Mesendoderm (in vitro differentiated cells): ENCODE measurements at regions not wholly inside any gene's neighbourhood (a gene's known extent, or its start where the extent isn't known, plus 50 kb on each side); places are given as distances from the start of the nearest gene placed in this dataset.

Experiments
- DNase-seq: peaks from one replicate; pipeline ENCODE4 v3.0.0; 2013
- H2AK5ac ChIP-seq: 2 replicates; pipeline ENCODE4 v1.6.1; 2013; ENCODE audit warnings: low read length, inconsistent platforms
- H2BK120ac ChIP-seq: 2 replicates; pipeline ENCODE4 v1.6.1; 2013; ENCODE audit warnings: low read depth, mild to moderate bottlenecking, low read length, moderate library complexity, mixed read lengths
- H2BK15ac ChIP-seq: replicated peaks from 2 replicates; pipeline ENCODE4 v1.6.1; 2013; ENCODE audit warnings: low read depth, mild to moderate bottlenecking, moderate library complexity
- H2BK5ac ChIP-seq: 2 replicates; pipeline ENCODE4 v1.6.1; 2013; ENCODE audit warnings: low read length, inconsistent platforms
- H3K18ac ChIP-seq: 2 replicates; pipeline ENCODE4 v1.6.1; 2013; ENCODE audit warnings: mild to moderate bottlenecking, low read length, mixed read lengths
- H3K23ac ChIP-seq: one replicate; pipeline ENCODE4 v1.6.1; 2013; ENCODE audit warnings: low read length
- H3K27ac ChIP-seq: 2 replicates; pipeline ENCODE4 v1.5.1; 2013; ENCODE audit warnings: low read depth, mild to moderate bottlenecking, inconsistent platforms, low read length, moderate library complexity
- H3K27me3 ChIP-seq: 2 replicates; pipeline ENCODE4 v1.6.1; 2013; ENCODE audit warnings: low read length, control low read depth, mild to moderate bottlenecking, inconsistent platforms; ENCODE audit not compliant: insufficient read depth, poor library complexity
- H3K36me3 ChIP-seq: 2 replicates; pipeline ENCODE4 v1.6.1; 2013; ENCODE audit warnings: low read length, inconsistent platforms; ENCODE audit not compliant: control insufficient read depth, insufficient read depth
- H3K4ac ChIP-seq: one replicate; pipeline ENCODE4 v1.6.1; 2013; ENCODE audit warnings: low read depth, mild to moderate bottlenecking, low read length, moderate library complexity
- H3K4me1 ChIP-seq: 2 replicates; pipeline ENCODE4 v1.6.1; 2013; ENCODE audit warnings: low read depth, low read length, inconsistent platforms; ENCODE audit not compliant: control insufficient read depth
- H3K4me2 ChIP-seq: 2 replicates; pipeline ENCODE4 v1.6.1; 2013; ENCODE audit warnings: low read length
- H3K4me3 ChIP-seq: 2 replicates; pipeline ENCODE4 v1.5.1; 2013; ENCODE audit warnings: mild to moderate bottlenecking, low read length
- H3K56ac ChIP-seq: one replicate; pipeline ENCODE4 v1.6.1; 2013; ENCODE audit warnings: low read length
- H3K79me1 ChIP-seq: 2 replicates; pipeline ENCODE4 v1.6.1; 2013; ENCODE audit warnings: low read length, inconsistent platforms
- H3K79me2 ChIP-seq: 2 replicates; pipeline ENCODE4 v1.6.1; 2013; ENCODE audit warnings: mild to moderate bottlenecking, low read length; ENCODE audit not compliant: control insufficient read depth, insufficient read depth
- H3K9ac ChIP-seq: 2 replicates; pipeline ENCODE4 v1.6.1; 2013; ENCODE audit warnings: low read length, inconsistent platforms
- H4K5ac ChIP-seq: one replicate; pipeline ENCODE4 v1.6.1; 2013; ENCODE audit warnings: low read length
- H4K8ac ChIP-seq: one replicate; pipeline ENCODE4 v1.6.1; 2013; ENCODE audit warnings: low read depth, mild to moderate bottlenecking, control low read depth, low read length, moderate library complexity
- WGBS: extraction: QIAGEN DNeasy Blood & Tissue Kit; methylation state at CpG from one replicate; pipeline ENCODE4 v1.1.7; 2013; ENCODE audit warnings: low lambda C conversion rate, missing lambda C conversion rate; ENCODE audit not compliant: insufficient coverage; ENCODE audit errors: extremely low coverage; 5-methylcytosine and 5-hydroxymethylcytosine counted together

GRCh38 chr22:34508797-34509196 is 557.2 kb upstream of the ISX start:
- Histone ChIP-seq H3K79me1 (no peaks in the 10 kb centered on the region), H2BK5ac (no peak overlapping the region), H2AK5ac (no peak overlapping the region), H3K27ac (no peak overlapping the region), H3K18ac (no peak overlapping the region), H3K27me3 (no peaks in the 10 kb centered on the region), H3K4ac (no peak overlapping the region), H3K4me3 (no peak overlapping the region), H3K36me3 (no peaks in the 10 kb centered on the region), H3K56ac (no peak overlapping the region), H3K9ac (no peak overlapping the region), H4K8ac (no peak overlapping the region), H3K4me2 (no peak overlapping the region), H2BK15ac (no peak overlapping the region), H4K5ac (no peak overlapping the region), H3K79me2 (no peaks in the 10 kb centered on the region), H3K4me1 (no peaks in the 10 kb centered on the region), H2BK120ac (no peak overlapping the region), H3K23ac (no peak overlapping the region)
- no peak for DNase-seq
- no CpG with 5 or more reads among the region's 6 CpGs for WGBS

GRCh38 chr22:34526681-34527080 is 539.3 kb upstream of the ISX start:
- WGBS, result no CpG with 5 or more reads among the region's 2 CpGs
- Histone ChIP-seq H3K23ac (no peak overlapping the region), H3K9ac (no peak overlapping the region), H3K4me3 (no peak overlapping the region), H3K4ac (no peak overlapping the region), H3K27me3 (no peaks in the 10 kb centered on the region), H3K18ac (no peak overlapping the region), H3K79me1 (no peaks in the 10 kb centered on the region), H3K4me2 (no peak overlapping the region), H2BK120ac (no peak overlapping the region), H2BK5ac (no peak overlapping the region), H3K27ac (no peak overlapping the region), H4K5ac (no peak overlapping the region), H2AK5ac (no peak overlapping the region), H3K36me3 (no peaks in the 10 kb centered on the region), H2BK15ac (no peak overlapping the region), H3K56ac (no peak overlapping the region), H3K79me2 (no peaks in the 10 kb centered on the region), H4K8ac (no peak overlapping the region), H3K4me1 (no peaks in the 10 kb centered on the region)
- DNase-seq, result no peak

DNA sequence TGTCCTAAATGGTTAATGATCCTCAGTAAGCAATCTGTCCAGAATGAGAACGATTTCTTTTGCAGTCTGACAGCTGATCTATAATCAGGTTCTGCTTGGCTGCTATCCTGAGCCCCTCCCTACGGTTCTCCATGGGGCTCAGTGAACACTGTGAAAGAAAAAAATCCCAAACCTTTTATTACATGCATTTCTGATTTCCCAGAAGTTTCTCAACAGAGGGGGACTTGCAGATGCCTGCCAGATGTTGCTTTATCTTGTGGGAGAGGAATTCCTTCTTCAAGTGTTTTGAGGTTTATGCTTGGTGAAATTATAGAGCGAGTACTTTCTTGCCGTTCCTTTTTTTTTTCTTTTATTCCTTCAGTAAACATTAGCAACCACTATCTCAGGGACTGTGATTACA is 531.9 kb upstream of the ISX start:
- Histone ChIP-seq H3K4me1 (no peaks in the 10 kb centered on the region), H2BK120ac (no peak overlapping the region), H4K8ac (no peak overlapping the region), H2BK15ac (no peak overlapping the region), H3K79me2 (no peaks in the 10 kb centered on the region), H3K9ac (no peak overlapping the region), H2AK5ac (no peak overlapping the region), H3K4ac (no peak overlapping the region), H3K23ac (no peak overlapping the region), H3K4me3 (no peak overlapping the region), H3K36me3 (no peaks in the 10 kb centered on the region), H3K4me2 (no peak overlapping the region), H3K56ac (no peak overlapping the region), H3K18ac (no peak overlapping the region), H3K27ac (no peak overlapping the region), H3K27me3 (no peaks in the 10 kb centered on the region), H2BK5ac (no peak overlapping the region), H3K79me1 (no peaks in the 10 kb centered on the region), H4K5ac (no peak overlapping the region)
- DNase-seq, result no peak
- no CpG with 5 or more reads among the region's 4 CpGs for WGBS

DNA sequence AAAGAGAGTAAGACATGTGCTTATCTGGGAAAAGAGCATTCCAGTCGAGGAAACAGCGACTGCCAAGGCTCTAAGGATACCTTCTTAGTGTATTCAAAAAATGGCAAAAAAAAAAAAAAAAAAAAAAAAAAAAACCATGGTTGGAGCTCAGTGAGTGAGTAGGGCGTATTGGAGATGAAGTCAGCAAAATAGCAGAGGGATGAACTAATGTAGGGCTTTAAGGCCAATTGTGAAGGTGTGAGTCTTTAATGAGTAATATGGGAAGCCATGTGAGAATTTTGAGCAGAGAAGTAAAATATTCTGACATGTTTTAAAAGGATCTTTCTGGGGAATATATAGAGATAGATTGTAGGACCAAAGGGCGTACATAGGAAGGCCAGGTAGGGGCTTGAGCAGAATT is 498.6 kb upstream of the ISX start:
- Histone ChIP-seq H3K4ac (no peak overlapping the region), H2BK15ac (no peak overlapping the region), H3K27ac (no peak overlapping the region), H2AK5ac (no peak overlapping the region), H4K5ac (no peak overlapping the region), H2BK120ac (no peak overlapping the region), H3K79me2 (no peaks in the 10 kb centered on the region), H3K27me3 (no peaks in the 10 kb centered on the region), H3K23ac (no peak overlapping the region), H3K36me3 (no peaks in the 10 kb centered on the region), H3K4me1 (no peaks in the 10 kb centered on the region), H3K9ac (no peak overlapping the region), H3K56ac (no peak overlapping the region), H3K18ac (no peak overlapping the region), H3K4me2 (no peak overlapping the region), H4K8ac (no peak overlapping the region), H3K4me3 (no peak overlapping the region), H3K79me1 (no peaks in the 10 kb centered on the region), H2BK5ac (no peak overlapping the region)
- no CpG with 5 or more reads among the region's 4 CpGs for whole genome bisulfite sequencing
- DNase-seq, result peak; percentile 19

- no peak overlapping the region for H3K23ac ChIP-seq
- no peak overlapping the region for H3K4ac ChIP-seq
- H3K4me1 ChIP-seq, result no peaks in the 10 kb centered on the region
- no peaks in the 10 kb centered on the region for H3K79me1 ChIP-seq
- no peak overlapping the region for H3K27ac ChIP-seq
- no peak overlapping the region for H3K9ac ChIP-seq
- no peak overlapping the region for H4K8ac ChIP-seq
- H3K4me2 ChIP-seq, result no peak overlapping the region
- no peak overlapping the region for H2BK15ac ChIP-seq
- no peaks in the 10 kb centered on the region for H3K27me3 ChIP-seq
- H3K18ac ChIP-seq, result no peak overlapping the region
- H2BK120ac ChIP-seq, result no peak overlapping the region
- no peak for DNase-seq
- no peaks in the 10 kb centered on the region for H3K79me2 ChIP-seq
- H3K56ac ChIP-seq, result no peak overlapping the region
- H2BK5ac ChIP-seq, result no peak overlapping the region
- no peak overlapping the region for H4K5ac ChIP-seq
- H2AK5ac ChIP-seq, result no peak overlapping the region
- no CpG with 5 or more reads among the region's 3 CpGs for WGBS
- H3K36me3 ChIP-seq, result no peaks in the 10 kb centered on the region
- H3K4me3 ChIP-seq, result no peak overlapping the region
Observed at GRCh38 chr22:34570408-34570807, 495.6 kb upstream of the ISX start.

GRCh38 chr22:34579519-34579918 is 486.4 kb upstream of the ISX start:
- H2AK5ac ChIP-seq, result no peak overlapping the region
- H3K56ac ChIP-seq, result no peak overlapping the region
- H3K4me1 ChIP-seq, result no peaks in the 10 kb centered on the region
- no peak overlapping the region for H3K4ac ChIP-seq
- H3K27me3 ChIP-seq, result no peaks in the 10 kb centered on the region
- no peaks in the 10 kb centered on the region for H3K79me1 ChIP-seq
- H3K23ac ChIP-seq, result no peak overlapping the region
- no peak overlapping the region for H3K18ac ChIP-seq
- DNase-seq, result no peak
- H3K4me3 ChIP-seq, result no peak overlapping the region
- WGBS, result no CpG with 5 or more reads among the region's 2 CpGs
- H2BK5ac ChIP-seq, result no peak overlapping the region
- no peak overlapping the region for H4K8ac ChIP-seq
- no peak overlapping the region for H3K4me2 ChIP-seq
- no peak overlapping the region for H3K9ac ChIP-seq
- H2BK120ac ChIP-seq, result no peak overlapping the region
- H3K79me2 ChIP-seq, result no peaks in the 10 kb centered on the region
- H3K36me3 ChIP-seq, result no peaks in the 10 kb centered on the region
- no peak overlapping the region for H4K5ac ChIP-seq
- no peak overlapping the region for H3K27ac ChIP-seq
- no peak overlapping the region for H2BK15ac ChIP-seq
